AG04450 (cell line): ENCODE measurements at regions not wholly inside any gene's neighbourhood (a gene's known extent, or its start where the extent isn't known, plus 50 kb on each side); places are given as distances from the start of the nearest gene placed in this dataset.

ENCODE experiments used
- CTCF ChIA-PET: fragments of 300-600, 350-600 bp; formaldehyde crosslinking; extraction: SDS; loops from one replicate; lab custom pipeline; 2022; ENCODE audit warnings: antibody characterized with exemption, inconsistent platforms; lab: Charles Lee
- POLR2A ChIA-PET: fragments of 350-600 bp; formaldehyde crosslinking; extraction: SDS; loops from one replicate; lab custom pipeline; 2021; ENCODE audit warnings: antibody characterized with exemption, inconsistent platforms; lab: Yijun Ruan, JAX
- DNase-seq: peaks from one replicate; pipeline ENCODE4 v3.0.0-alpha.2; 2011; ENCODE audit warnings: low read depth, low spot score
- H3K27ac ChIP-seq: one replicate; pipeline ENCODE4 v1.5.1; 2012; ENCODE audit warnings: low read depth, low read length, control low read depth
- H3K27me3 ChIP-seq: one replicate; pipeline ENCODE4 v1.6.0; 2012; ENCODE audit warnings: low read length; ENCODE audit not compliant: control insufficient read depth, insufficient read depth
- H3K4me3 ChIP-seq: 2 replicates; pipeline ENCODE4 v1.5.1; 2011; ENCODE audit warnings: mild to moderate bottlenecking, low read depth, low read length, control low read depth
- H3K9me3 ChIP-seq: 2 replicates; pipeline ENCODE4 v1.5.1; 2012; ENCODE audit warnings: low read length; ENCODE audit not compliant: control insufficient read depth, insufficient read depth
- CTCF ChIP-seq: IDR thresholded peaks from 2 replicates; pipeline ENCODE4 v1.5.1; 2011; ENCODE audit warnings: low read depth, low read length, control low read depth, inconsistent platforms

- DNase-seq, result no peak
- no peaks in the 10 kb centered on the region for H3K27me3 ChIP-seq
- H3K9me3 ChIP-seq, result peaks cover 20% of the 10 kb centered on the region
- no peak overlapping the region for H3K27ac ChIP-seq
- H3K4me3 ChIP-seq, result no peak overlapping the region
- CTCF ChIA-PET, result no interaction called here
- POLR2A ChIA-PET, result no interaction called here
- no peak for TF ChIP-seq CTCF
Observed at GRCh38 chr2:103430191-103430590, 668.4 kb downstream of the TMEM182 start.

- no peak for TF ChIP-seq CTCF
- Histone ChIP-seq H3K27me3 (no peaks in the 10 kb centered on the region), H3K4me3 (no peak overlapping the region), H3K27ac (no peak overlapping the region), H3K9me3 (peaks cover 16% of the 10 kb centered on the region)
- ChIA-PET POLR2A (no interaction called here), CTCF (no interaction called here)
- no peak for DNase-seq
Observed at GRCh38 chr2:103435010-103435409, 673.2 kb downstream of the TMEM182 start.

GRCh38 chr2:103437161-103437560 lies 675.3 kb downstream of the TMEM182 start:
- DNase-seq, result no peak
- ChIA-PET CTCF (no interaction called here), POLR2A (no interaction called here)
- peaks cover 13% of the 10 kb centered on the region for H3K9me3 ChIP-seq
- TF ChIP-seq CTCF, result no peak
- H3K27me3 ChIP-seq, result no peaks in the 10 kb centered on the region
- no peak overlapping the region for H3K4me3 ChIP-seq
- H3K27ac ChIP-seq, result no peak overlapping the region

- no peak for TF ChIP-seq CTCF
- H3K4me3 ChIP-seq, result no peak overlapping the region
- ChIA-PET CTCF (no interaction called here), POLR2A (no interaction called here)
- DNase-seq, result no peak
- no peaks in the 10 kb centered on the region for H3K27me3 ChIP-seq
- H3K9me3 ChIP-seq, result peaks cover 2% of the 10 kb centered on the region; the same call in 1 of the 2 replicates
- H3K27ac ChIP-seq, result no peak overlapping the region
Observed at GRCh38 chr2:103445347-103445746, 683.5 kb downstream of the TMEM182 start.

- ChIA-PET CTCF (no interaction called here), POLR2A (no interaction called here)
- Histone ChIP-seq H3K27ac (no peak overlapping the region), H3K27me3 (no peaks in the 10 kb centered on the region), H3K4me3 (no peak overlapping the region), H3K9me3 (peaks cover 3% of the 10 kb centered on the region)
- no peak for TF ChIP-seq CTCF
- DNase-seq, result no peak
Observed at GRCh38 chr2:103448495-103448894, 686.7 kb downstream of the TMEM182 start.
